ENCODE measurements at regions not wholly inside any gene's neighbourhood (a gene's known extent, or its start where the extent isn't known, plus 50 kb on each side); places are given as distances from the start of the nearest gene placed in this dataset.

- TF ChIP-seq CTCF (IDR thresholded peaks at IDR 0.05) (no peak), POLR2A (IDR thresholded peaks at IDR 0.05) (no peak), EP300 (IDR thresholded peaks at IDR 0.05) (no peak), POLR2AphosphoS5 (IDR thresholded peaks at IDR 0.05) (no peak)
Measured at GRCh38 chr12:78371284-78371683, 493.3 kb upstream of the SYT1 start.
